Vagina (tissue), 2 donors: ENCODE measurements at regions not wholly inside any gene's neighbourhood (a gene's known extent, or its start where the extent isn't known, plus 50 kb on each side); places are given as distances from the start of the nearest gene placed in this dataset.

Experiments used
- DNase-seq, 2 donors: peaks; one replicate each; pipeline ENCODE4 v3.0.0-alpha.2; 2017; ENCODE audit errors: extremely low spot score in 2 of 2
- H3K27ac ChIP-seq: fragments of 200-600 bp; sonication (generic); one replicate; pipeline ENCODE4 v1.5.1; 2019
- H3K27me3 ChIP-seq: fragments of 200-600 bp; sonication (generic); one replicate; pipeline ENCODE4 v1.5.1; 2019
- H3K36me3 ChIP-seq, 2 donors: fragments of 200-600 bp; sonication (generic); one replicate each; pipeline ENCODE4 v1.5.1; 2017 to 2019
- H3K4me1 ChIP-seq: fragments of 200-600 bp; sonication (generic); one replicate; pipeline ENCODE4 v1.5.1; 2019
- H3K4me3 ChIP-seq, 2 donors: fragments of 200-600 bp; sonication (generic); 1 replicate in 1 of 2; 2 replicates in 1 of 2; pipeline ENCODE4 v1.5.1; 2016 to 2019
- H3K9me3 ChIP-seq: fragments of 200-600 bp; sonication (generic); one replicate; pipeline ENCODE4 v1.5.1; 2019
- CTCF ChIP-seq, 3 experiments: fragments of 450-650 bp in 2 of 3; fragments of 200-600 bp in 1 of 3; sonication (generic) in 1 of 3; IDR thresholded peaks; one replicate each; pipeline ENCODE4 v1.5.1; 2017 to 2019; ENCODE audit warnings: antibody characterized with exemption in 3 of 3, mild to moderate bottlenecking in 2 of 3, moderate library complexity in 2 of 3
- POLR2A ChIP-seq, 2 donors: fragments of 450-650 bp; IDR thresholded peaks; one replicate each; pipeline ENCODE4 v1.6.1; 2017; ENCODE audit warnings: antibody characterized with exemption in 2 of 2, mild to moderate bottlenecking in 2 of 2, moderate library complexity in 2 of 2
- POLR2AphosphoS5 ChIP-seq, 2 donors: sonication (generic); formaldehyde crosslinking; IDR thresholded peaks; one replicate each; pipeline ENCODE4 v1.9.0; 2017; ENCODE audit warnings: antibody characterized with exemption in 2 of 2, mild to moderate bottlenecking in 2 of 2, low read depth in 1 of 2; ENCODE audit not compliant: insufficient read depth in 1 of 2
- intact Hi-C: fragments of 100-400 bp; cut with DNase I; formaldehyde crosslinking; loops from one replicate; pipeline ENCODE4 v1.15.1; 2023

DNA sequence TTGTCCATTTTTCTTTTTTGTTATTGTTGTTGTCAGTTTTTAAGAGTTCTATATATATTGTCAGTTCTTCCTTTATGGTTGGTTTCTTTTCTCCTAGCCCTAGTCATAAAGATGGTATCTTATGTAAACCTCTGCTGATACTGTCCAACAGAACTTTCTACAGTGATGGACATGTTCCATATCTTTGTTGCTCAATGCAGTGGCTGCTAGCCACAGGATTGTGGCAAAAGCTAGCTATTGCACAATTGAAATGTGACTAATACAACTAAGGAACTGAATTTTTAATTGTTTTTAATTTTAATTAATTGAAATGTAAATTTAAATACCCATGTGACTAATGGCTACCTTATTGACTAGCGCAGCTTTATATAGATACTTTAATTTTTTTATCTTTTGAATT lies 411.8 kb upstream of the PTBP2 start:
- intact Hi-C loops: no loop called here

GRCh38 chr1:96313216-96313615 lies 408.4 kb upstream of the PTBP2 start:
- H3K36me3 ChIP-seq: no peaks in the 10 kb centered on the region
- no peak for DNase-seq
- no peak overlapping the region for H3K27ac ChIP-seq
- TF ChIP-seq POLR2A (IDR thresholded peaks at IDR 0.05) (no peak), CTCF (IDR thresholded peaks at IDR 0.05) (no peak), POLR2AphosphoS5 (IDR thresholded peaks at IDR 0.05; ENCODE audit: insufficient read depth in 1 of 2, low read depth in 1 of 2) (no peak)
- no peak overlapping the region for H3K4me3 ChIP-seq
- no peaks in the 10 kb centered on the region for H3K27me3 ChIP-seq
- H3K4me1 ChIP-seq: no peaks in the 10 kb centered on the region
- intact Hi-C loops: no loop called here
- H3K9me3 ChIP-seq: no peaks in the 10 kb centered on the region

More for the DNA sequence above, 411.8 kb upstream of the PTBP2 start:
- no peak overlapping the region for H3K4me3 ChIP-seq
- H3K27ac ChIP-seq: no peak overlapping the region
- no peaks in the 10 kb centered on the region for H3K4me1 ChIP-seq
- no peak for TF ChIP-seq CTCF (IDR thresholded peaks at IDR 0.05)
- peak; percentile 18 to 65 for TF ChIP-seq POLR2AphosphoS5 (IDR thresholded peaks at IDR 0.05; ENCODE audit: insufficient read depth in 1 of 2, low read depth in 1 of 2)
- TF ChIP-seq POLR2A (IDR thresholded peaks at IDR 0.05): no peak
- no peak for DNase-seq
- H3K27me3 ChIP-seq: no peaks in the 10 kb centered on the region
- no peaks in the 10 kb centered on the region for H3K9me3 ChIP-seq
- H3K36me3 ChIP-seq: no peaks in the 10 kb centered on the region

DNA sequence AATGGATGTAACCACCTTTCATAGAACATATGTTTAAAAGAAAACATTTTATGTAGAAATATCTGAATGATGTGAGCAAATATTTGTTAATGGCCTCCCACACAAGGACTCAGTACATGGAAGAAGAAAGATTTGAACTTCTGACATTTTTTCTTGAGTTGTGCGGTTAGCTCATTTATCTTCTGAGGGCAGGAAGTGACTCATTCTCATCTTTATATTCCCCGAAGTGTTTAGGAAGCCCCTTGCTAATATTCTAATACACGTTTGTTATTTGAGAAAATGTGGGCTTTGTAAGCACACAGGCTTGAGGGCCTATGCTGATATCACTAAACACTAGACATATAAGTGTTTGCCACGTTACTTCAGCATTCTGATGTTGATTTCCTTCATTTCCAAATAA lies 392.5 kb upstream of the PTBP2 start:
- no peak overlapping the region for H3K4me3 ChIP-seq
- H3K27me3 ChIP-seq: no peaks in the 10 kb centered on the region
- no peaks in the 10 kb centered on the region for H3K9me3 ChIP-seq
- H3K4me1 ChIP-seq: no peaks in the 10 kb centered on the region
- H3K27ac ChIP-seq: no peak overlapping the region
- TF ChIP-seq POLR2AphosphoS5 (IDR thresholded peaks at IDR 0.05; ENCODE audit: insufficient read depth in 1 of 2, low read depth in 1 of 2) (no peak), POLR2A (IDR thresholded peaks at IDR 0.05) (no peak), CTCF (IDR thresholded peaks at IDR 0.05) (no peak)
- DNase-seq: no peak
- H3K36me3 ChIP-seq: no peaks in the 10 kb centered on the region
- intact Hi-C loops: no loop called here

DNA sequence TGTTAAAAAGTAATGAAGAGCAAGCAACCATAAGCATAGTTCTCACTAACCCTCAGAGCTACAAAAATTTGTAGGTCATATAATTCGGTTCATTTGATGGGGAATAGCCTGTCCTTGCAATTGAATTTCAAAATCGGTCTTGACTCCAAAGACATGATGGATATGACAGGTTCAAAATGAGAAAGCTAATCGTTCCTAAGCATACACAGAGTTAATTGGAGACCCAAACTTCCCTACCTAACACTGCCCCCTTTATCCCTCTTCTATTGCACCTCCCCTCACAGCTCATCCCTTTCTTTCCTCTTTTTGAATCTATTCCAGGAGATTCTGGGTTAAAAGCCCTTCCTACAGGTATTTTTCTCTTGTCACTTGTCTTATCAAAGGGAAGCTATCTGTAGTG lies 390.0 kb upstream of the PTBP2 start:
- intact Hi-C loops: no loop called here
- TF ChIP-seq POLR2AphosphoS5 (IDR thresholded peaks at IDR 0.05; ENCODE audit: insufficient read depth in 1 of 2, low read depth in 1 of 2) (no peak), POLR2A (IDR thresholded peaks at IDR 0.05) (no peak), CTCF (IDR thresholded peaks at IDR 0.05) (no peak)

GRCh38 chr1:96333522-96334235 lies 387.9 kb upstream of the PTBP2 start:
- H3K27ac ChIP-seq: no peak overlapping the region
- H3K4me3 ChIP-seq: no peak overlapping the region
- no peak for TF ChIP-seq POLR2AphosphoS5 (IDR thresholded peaks at IDR 0.05; ENCODE audit: insufficient read depth in 1 of 2, low read depth in 1 of 2)
- no peak for TF ChIP-seq CTCF (IDR thresholded peaks at IDR 0.05)
- TF ChIP-seq POLR2A (IDR thresholded peaks at IDR 0.05): no peak
- intact Hi-C loops: no loop called here
- no peaks in the 10 kb centered on the region for H3K36me3 ChIP-seq
- DNase-seq: no peak
- no peaks in the 10 kb centered on the region for H3K9me3 ChIP-seq
- no peaks in the 10 kb centered on the region for H3K27me3 ChIP-seq
- H3K4me1 ChIP-seq: no peaks in the 10 kb centered on the region

More for the DNA sequence above, 390.0 kb upstream of the PTBP2 start:
- H3K4me1 ChIP-seq: no peaks in the 10 kb centered on the region
- H3K36me3 ChIP-seq: no peaks in the 10 kb centered on the region
- no peaks in the 10 kb centered on the region for H3K9me3 ChIP-seq
- no peaks in the 10 kb centered on the region for H3K27me3 ChIP-seq
- H3K27ac ChIP-seq: no peak overlapping the region
- DNase-seq: no peak
- H3K4me3 ChIP-seq: no peak overlapping the region
